ENCODE measurements at regions not wholly inside any gene's neighbourhood (a gene's known extent, or its start where the extent isn't known, plus 50 kb on each side); places are given as distances from the start of the nearest gene placed in this dataset.

- no peak for DNase-seq (ENCODE audit: low read depth, low spot score)
- in situ Hi-C loops (cut with HindIII; ENCODE audit: low pct_unique_long_range_greater_than_20kb, low sequenced_read_pairs): no loop called here
Observed at GRCh38 chr7:12056381-12056780, 154.7 kb upstream of the TMEM106B start.

DNA sequence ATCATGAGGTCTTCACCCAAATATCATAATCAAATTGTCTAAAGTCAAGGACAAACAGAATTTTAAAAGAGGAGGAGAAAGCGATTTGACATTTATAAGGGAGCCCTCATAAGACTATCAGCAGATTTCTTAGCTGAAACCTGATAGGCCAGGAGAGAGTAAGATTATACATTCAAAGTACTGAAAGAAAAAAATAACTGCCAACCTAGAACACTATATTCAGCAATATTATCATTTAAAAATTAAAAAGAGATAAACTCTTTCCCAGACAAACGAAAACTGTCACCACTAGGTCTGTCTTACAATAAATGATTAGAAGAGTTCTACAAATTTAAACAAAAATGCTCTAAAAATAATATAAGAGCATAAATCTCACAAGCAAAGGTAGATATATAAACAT lies 154.1 kb upstream of the TMEM106B start:
- no peak for DNase-seq (ENCODE audit: low read depth, low spot score)
- in situ Hi-C loops (cut with HindIII; ENCODE audit: low pct_unique_long_range_greater_than_20kb, low sequenced_read_pairs): no loop called here

- in situ Hi-C loops (cut with HindIII; ENCODE audit: low pct_unique_long_range_greater_than_20kb, low sequenced_read_pairs): no loop called here
- peak; percentile 64 for DNase-seq (ENCODE audit: low read depth, low spot score)
Observed at GRCh38 chr7:12062062-12062461, 149.0 kb upstream of the TMEM106B start.

DNA sequence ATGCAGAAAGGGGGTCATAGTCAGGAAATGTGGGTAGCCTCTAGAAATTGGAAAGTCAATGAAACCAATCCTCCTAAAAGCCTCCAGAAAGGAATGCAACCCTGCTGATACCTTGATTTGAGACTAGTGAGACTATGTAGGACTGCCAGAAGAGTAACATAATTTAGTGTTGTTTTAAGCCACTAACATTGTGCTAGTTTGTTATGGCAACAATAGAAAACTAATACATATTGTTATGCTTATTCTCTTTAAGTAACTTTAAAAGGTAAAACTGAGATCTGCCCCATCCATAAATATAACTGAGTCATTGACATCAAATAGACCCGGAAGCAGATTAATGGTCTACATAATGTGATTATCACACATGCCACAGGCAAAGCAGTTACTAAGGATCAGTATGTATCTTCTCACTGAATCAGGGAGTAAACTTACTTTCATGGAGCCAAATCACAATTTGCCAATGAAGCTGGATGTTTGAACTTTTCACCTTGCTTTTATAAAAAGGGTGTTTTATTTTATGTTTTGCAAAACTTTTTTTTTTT lies 146.4 kb upstream of the TMEM106B start:
- DNase-seq (ENCODE audit: low read depth, low spot score): no peak
- in situ Hi-C loops (cut with HindIII; ENCODE audit: low pct_unique_long_range_greater_than_20kb, low sequenced_read_pairs): no loop called here

GRCh38 chr7:12066004-12066403 lies 145.1 kb upstream of the TMEM106B start:
- in situ Hi-C loops (cut with HindIII; ENCODE audit: low pct_unique_long_range_greater_than_20kb, low sequenced_read_pairs): no loop called here
- no peak for DNase-seq (ENCODE audit: low read depth, low spot score)

DNA sequence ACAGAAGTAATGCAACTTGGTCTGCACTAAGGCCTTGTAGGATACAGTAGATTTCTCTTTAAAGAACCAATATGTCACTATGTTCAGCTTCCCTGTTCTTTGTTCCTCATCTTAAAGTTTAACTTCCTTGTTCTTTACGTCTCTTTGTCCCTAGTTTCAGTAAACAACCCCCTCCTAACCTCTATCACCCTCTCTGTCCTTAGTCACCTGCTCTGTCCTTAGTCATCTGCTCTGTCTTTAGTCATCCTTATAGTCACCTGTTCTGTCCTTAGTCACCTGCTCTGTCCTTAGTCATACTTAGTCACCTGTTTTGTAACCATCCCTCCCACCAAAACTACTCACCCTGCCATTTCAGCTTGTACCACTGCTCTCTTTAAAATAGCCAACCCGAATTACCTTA lies 144.6 kb upstream of the TMEM106B start:
- in situ Hi-C loops (cut with HindIII; ENCODE audit: low pct_unique_long_range_greater_than_20kb, low sequenced_read_pairs): no loop called here
- no peak for DNase-seq (ENCODE audit: low read depth, low spot score)

DNA sequence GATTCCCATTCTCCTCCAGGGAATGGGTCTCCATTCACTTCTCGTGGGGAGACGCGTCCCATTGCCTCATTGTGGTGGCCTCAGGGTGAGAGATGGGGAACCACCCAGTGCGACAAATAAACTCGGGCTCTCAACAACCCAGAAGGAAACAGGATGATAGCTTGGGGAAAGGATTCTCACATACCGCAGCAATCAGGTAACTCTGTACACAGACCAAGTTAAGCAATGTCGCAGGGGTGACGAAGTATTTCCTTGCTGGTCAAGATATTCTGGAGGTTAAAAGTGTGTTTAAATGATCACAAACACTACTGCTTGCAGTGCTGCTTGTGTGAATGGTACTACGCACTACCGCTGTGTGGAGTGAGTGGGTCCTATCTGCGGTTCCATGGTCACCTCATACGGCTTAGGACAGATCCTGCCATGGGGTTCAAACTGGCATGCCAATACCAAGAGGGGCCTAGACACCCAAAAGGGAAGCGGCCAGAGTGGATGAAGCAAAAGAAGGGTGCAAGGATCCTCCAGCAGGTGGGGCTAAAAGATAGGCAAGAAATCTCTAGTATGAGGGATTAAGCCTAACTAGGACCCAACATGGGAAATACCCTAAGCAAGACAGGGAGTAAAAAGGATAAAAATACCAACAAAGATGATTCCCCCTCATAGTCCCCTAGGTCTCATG lies 143.8 kb upstream of the TMEM106B start:
- peak; percentile 86 for DNase-seq (ENCODE audit: low read depth, low spot score)
- in situ Hi-C loops (cut with HindIII; ENCODE audit: low pct_unique_long_range_greater_than_20kb, low sequenced_read_pairs): no loop called here

DNA sequence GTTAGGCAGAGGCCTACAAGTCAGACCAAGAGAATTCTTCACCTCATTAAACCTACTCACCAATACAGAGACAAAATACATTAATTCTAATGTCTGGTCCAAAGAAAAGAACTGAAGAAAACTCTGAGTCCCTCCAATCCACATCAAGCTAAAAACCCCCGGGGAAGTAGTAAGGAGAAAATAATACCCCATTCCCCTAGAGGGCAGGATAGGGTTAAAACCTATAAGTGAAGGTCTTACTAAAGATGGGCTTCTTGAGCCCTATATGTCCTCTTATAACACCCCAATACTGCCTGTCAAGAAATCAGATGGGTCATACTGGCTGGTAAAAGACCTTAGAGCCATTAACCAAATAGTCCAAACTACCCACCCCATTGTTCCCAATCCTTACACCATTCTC lies 141.3 kb upstream of the TMEM106B start:
- no peak for DNase-seq (ENCODE audit: low read depth, low spot score)
- in situ Hi-C loops (cut with HindIII; ENCODE audit: low pct_unique_long_range_greater_than_20kb, low sequenced_read_pairs): no loop called here

DNA sequence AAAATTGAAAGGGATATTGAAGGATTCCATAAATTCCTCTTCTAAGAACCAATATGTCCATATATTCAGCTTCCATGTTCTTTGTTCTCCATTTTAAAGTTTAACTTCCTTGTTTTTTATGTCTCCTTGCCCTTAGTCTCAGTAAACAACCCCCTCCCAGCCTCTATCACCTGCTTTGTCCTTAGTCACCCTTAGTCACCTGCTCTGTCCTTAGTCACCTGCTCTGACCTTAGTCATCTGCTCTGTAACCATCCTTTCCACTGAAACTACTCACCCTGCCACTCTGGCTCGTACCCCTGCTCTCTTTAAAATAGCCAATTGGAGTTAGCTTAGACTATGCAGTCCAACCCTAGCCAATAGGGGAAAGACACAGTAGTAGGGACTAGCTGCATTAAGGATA lies 136.2 kb upstream of the TMEM106B start:
- DNase-seq (ENCODE audit: low read depth, low spot score): no peak
- in situ Hi-C loops (cut with HindIII; ENCODE audit: low pct_unique_long_range_greater_than_20kb, low sequenced_read_pairs): no loop called here

DNA sequence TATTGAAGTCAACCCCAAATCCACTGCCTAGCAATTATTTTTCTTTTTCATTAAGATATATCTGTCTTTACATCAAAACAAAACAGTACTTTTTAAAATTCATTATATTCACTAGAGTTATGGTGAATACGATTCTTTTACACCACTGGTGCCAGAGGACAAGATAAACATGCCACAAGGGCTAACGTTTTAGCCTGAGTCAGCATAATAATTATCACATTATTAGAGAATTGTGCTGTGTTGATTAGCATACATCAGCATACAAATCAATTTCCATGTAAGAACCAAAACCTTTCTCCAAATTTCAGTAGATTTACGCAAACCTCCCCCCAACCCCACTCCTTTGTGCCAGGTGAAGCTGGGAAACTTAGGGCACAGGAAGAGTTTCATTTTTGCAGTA lies 131.1 kb upstream of the TMEM106B start:
- in situ Hi-C loops (cut with HindIII; ENCODE audit: low pct_unique_long_range_greater_than_20kb, low sequenced_read_pairs): no loop called here
- no peak for DNase-seq (ENCODE audit: low read depth, low spot score)

DNA sequence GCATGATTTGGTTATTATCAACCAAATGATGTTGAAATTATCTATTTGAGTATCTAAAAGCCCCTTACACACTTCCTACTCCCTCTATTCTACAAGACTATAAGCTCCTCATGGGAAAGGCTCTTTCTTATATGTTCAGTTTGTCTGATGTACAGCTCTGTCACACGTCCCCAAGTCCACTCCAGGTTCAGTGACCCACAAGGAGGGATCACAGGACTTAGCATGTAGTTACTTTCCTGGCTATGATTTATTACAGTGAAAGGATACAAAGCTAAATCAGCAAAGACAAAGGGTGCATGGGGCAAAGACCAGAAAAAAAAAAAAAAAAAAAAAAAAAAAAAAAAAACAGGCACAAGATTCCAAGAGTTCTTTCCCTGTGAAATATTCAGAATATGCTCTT lies 125.6 kb upstream of the TMEM106B start:
- in situ Hi-C loops (cut with HindIII; ENCODE audit: low pct_unique_long_range_greater_than_20kb, low sequenced_read_pairs): no loop called here
- no peak for DNase-seq (ENCODE audit: low read depth, low spot score)

- in situ Hi-C loops (cut with HindIII; ENCODE audit: low pct_unique_long_range_greater_than_20kb, low sequenced_read_pairs): no loop called here
- DNase-seq (ENCODE audit: low read depth, low spot score): no peak
Observed at GRCh38 chr7:12089951-12090756, 120.9 kb upstream of the TMEM106B start.

- in situ Hi-C loops (cut with HindIII; ENCODE audit: low pct_unique_long_range_greater_than_20kb, low sequenced_read_pairs): no loop called here
- DNase-seq (ENCODE audit: low read depth, low spot score): no peak
Observed at GRCh38 chr7:12090757-12091221, 120.3 kb upstream of the TMEM106B start.

- in situ Hi-C loops (cut with HindIII; ENCODE audit: low pct_unique_long_range_greater_than_20kb, low sequenced_read_pairs): no loop called here
- DNase-seq (ENCODE audit: low read depth, low spot score): no peak
Observed at GRCh38 chr7:12091231-12091630, 119.9 kb upstream of the TMEM106B start.

DNA sequence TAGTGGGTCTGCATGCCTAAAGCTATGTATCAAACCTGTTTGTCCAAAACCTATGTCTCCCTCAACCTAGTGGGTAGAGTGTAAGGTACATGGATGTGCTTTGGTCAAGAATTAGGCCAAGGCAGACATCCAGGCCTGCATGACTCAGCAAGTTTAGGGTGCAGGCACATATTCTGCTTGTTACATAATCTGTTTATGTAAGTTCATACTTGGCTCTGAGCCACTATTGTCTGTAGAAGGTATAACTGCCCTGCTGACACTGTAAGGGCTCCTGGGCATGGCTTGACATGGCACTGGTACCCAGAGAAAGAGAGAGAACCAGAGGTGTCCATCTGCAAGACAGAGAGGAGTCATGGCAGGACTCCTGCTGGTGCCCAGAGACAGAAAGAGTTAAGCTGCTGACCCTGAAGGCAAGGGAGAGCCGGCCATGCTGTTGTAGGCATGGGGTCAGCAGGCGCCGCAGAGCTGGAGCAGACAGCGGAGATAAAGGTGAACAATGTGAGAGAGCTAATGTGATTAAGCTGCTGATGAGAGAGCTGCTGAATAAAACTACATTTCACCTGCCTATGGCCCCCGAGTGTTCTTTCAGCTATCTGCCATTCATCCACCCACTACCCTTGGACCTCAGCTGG lies 118.5 kb upstream of the TMEM106B start:
- in situ Hi-C loops (cut with HindIII; ENCODE audit: low pct_unique_long_range_greater_than_20kb, low sequenced_read_pairs): no loop called here
- DNase-seq (ENCODE audit: low read depth, low spot score): no peak

DNA sequence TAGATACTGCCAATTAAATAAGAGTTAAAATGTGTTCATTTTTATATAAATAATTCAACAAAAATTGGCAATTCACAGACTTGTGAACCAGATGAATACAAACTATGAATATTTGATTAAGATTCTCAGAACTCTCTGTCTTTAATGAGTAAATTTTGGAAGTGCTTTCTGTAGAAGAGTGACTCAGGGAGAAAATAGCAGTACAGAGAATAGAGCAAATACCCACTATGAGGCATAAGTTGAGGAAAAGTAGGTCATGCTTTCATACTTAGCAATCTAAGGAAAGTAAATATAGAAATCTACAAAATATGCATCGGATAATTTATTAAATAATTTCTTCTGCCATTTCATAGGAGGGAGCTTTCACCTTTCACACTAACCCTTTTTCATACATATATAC lies 117.7 kb upstream of the TMEM106B start:
- no peak for DNase-seq (ENCODE audit: low read depth, low spot score)
- in situ Hi-C loops (cut with HindIII; ENCODE audit: low pct_unique_long_range_greater_than_20kb, low sequenced_read_pairs): no loop called here

DNA sequence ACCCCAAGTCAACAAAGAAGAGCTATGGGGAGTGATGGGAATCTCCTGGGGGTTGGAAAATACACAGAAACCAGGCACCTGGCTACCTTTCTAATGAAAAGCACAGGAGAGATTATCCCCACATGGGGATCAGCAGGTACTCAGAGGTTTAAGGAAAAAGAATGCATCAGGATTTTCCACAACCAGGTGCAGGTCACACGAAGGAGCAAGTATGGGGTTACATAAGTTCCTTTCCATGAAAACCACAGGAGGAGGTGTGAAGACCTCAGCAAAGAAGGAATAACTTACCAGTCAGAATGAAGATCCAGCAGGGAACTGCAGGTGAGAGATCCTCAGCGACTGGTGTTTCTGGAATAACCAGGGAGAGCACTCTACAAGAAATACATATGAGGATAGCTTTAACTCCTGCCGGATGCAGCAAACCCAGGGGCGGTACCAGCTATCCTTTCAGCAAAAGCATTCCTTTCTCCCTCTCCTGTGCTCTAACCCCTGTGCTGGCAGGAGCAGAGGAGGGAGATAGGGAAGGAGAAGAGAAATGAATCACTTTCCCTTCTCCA lies 116.7 kb upstream of the TMEM106B start:
- in situ Hi-C loops (cut with HindIII; ENCODE audit: low pct_unique_long_range_greater_than_20kb, low sequenced_read_pairs): no loop called here
- DNase-seq (ENCODE audit: low read depth, low spot score): no peak

- no peak for DNase-seq (ENCODE audit: low read depth, low spot score)
- in situ Hi-C loops (cut with HindIII; ENCODE audit: low pct_unique_long_range_greater_than_20kb, low sequenced_read_pairs): no loop called here
Observed at GRCh38 chr7:12102126-12102525, 109.0 kb upstream of the TMEM106B start.

Data from SK-MEL-5 (cell line).